Body of pancreas (tissue), 4 donors: ENCODE measurements at regions not wholly inside any gene's neighbourhood (a gene's known extent, or its start where the extent isn't known, plus 50 kb on each side); places are given as distances from the start of the nearest gene placed in this dataset.

ENCODE experiments used
- CTCF ChIP-seq, 7 experiments: fragments of 450-650 bp in 4 of 7; fragments of 200-600 bp in 3 of 7; sonication (generic) in 3 of 7; IDR thresholded peaks; one replicate each; pipeline ENCODE4 v1.5.1; 2016 to 2019; ENCODE audit warnings: antibody characterized with exemption in 7 of 7
- POLR2A ChIP-seq, 3 donors: fragments of 450-650 bp; IDR thresholded peaks; one replicate each; pipeline ENCODE4 v1.6.1; 2016; ENCODE audit warnings: antibody characterized with exemption in 3 of 3, mild to moderate bottlenecking in 2 of 3

GRCh38 chr4:129369361-129370010 lies 273.5 kb downstream of the C4orf33 start:
- no peak for TF ChIP-seq POLR2A (IDR thresholded peaks at IDR 0.05)
- no peak for TF ChIP-seq CTCF (IDR thresholded peaks at IDR 0.05)
